ENCODE measurements at regions not wholly inside any gene's neighbourhood (a gene's known extent, or its start where the extent isn't known, plus 50 kb on each side); places are given as distances from the start of the nearest gene placed in this dataset.

DNA sequence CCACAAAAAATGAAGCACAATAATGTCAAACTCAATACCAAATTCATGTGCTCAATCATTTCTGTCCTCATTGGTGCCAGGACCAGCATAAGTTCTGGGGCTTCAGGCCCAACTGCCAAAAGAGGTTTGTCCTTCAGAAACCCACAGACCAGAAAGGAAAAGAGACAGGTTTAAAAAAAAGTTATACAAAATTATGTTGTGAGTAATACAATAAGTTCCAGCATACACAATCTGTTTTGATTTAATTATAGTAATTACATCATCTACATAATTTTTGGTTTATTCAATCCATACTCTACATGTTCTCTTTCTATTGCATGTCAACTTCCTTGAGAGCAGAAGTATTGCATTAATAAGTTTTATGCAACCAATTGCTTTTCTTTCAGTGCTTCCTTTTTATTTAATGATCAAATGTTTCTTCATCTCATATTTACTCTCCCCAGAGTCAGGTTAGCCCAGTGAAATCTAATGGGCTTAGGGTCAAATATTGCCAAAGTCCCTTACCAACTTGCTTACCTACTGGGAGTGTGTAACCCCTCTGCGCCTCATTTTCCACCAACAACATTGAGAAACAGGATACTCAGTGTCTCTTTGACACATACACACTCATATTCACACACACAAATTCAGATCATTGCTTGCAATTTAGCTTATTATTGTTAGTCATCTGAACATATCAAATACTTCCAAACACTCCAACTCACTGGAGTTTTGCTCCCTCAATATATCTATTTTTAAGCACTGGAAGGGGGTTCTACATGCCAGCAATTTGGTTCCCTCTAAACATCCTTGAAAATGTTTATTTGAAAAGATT is 424.4 kb upstream of the MARCKS start:
- TF ChIP-seq CBX3 (IDR thresholded peaks at IDR 0.05; ENCODE audit: low read depth) (no peak), ELF1 (IDR thresholded peaks at IDR 0.05; ENCODE audit: borderline replicate concordance, low read depth) (no peak), SIN3A (IDR thresholded peaks at IDR 0.05; ENCODE audit: low read depth) (no peak)
- ATAC-seq = no peak
- no peak overlapping the region for H3K4me3 ChIP-seq (replicated peaks in 1 of 2; ENCODE audit: low read depth in 1 of 2, low read length in 2 of 2)
- intact Hi-C loops (cut with micrococcal nuclease) = no loop called here
- no peak overlapping the region for H2AFZ ChIP-seq (ENCODE audit: low read depth, low read length, poor library complexity, severe bottlenecking)
- no TSS peak for BruUV-seq (replicated peaks)
- peaks cover 0 to 3% of the 10 kb centered on the region in 2 experiments; a peak in 1 of 4 replicates for H3K4me1 ChIP-seq (ENCODE audit: control insufficient read depth in 1 of 2, insufficient read depth in 2 of 2, low read length in 2 of 2)
- H3K36me3 ChIP-seq (ENCODE audit: control insufficient read depth in 1 of 2, insufficient read depth in 2 of 2, low read length in 2 of 2) = no peaks in the 10 kb centered on the region
- H3K4me2 ChIP-seq (ENCODE audit: low read length) = no peak overlapping the region
- ChIA-PET RAD21 (ENCODE audit: low non-redundant PET in 1 of 2, low total read pairs in 2 of 2, uncharacterized antibody in 2 of 2, unreplicated experiment in 2 of 2) (no interaction called here), CTCF (no interaction called here), POLR2A (no interaction called here)
- no peaks in the 10 kb centered on the region for H3K79me2 ChIP-seq (ENCODE audit: insufficient read depth, low read length)
- DNase-seq (ENCODE audit: low read depth, low spot score) = no peak
- no peaks in the 10 kb centered on the region for H3K9me3 ChIP-seq (ENCODE audit: control insufficient read depth in 1 of 2, insufficient read depth in 1 of 2, low read depth in 1 of 2, low read length in 2 of 2)
- no peaks in the 10 kb centered on the region for H4K20me1 ChIP-seq (ENCODE audit: insufficient read depth)
- H3K27ac ChIP-seq (ENCODE audit: low read depth, low read length) = no peak overlapping the region
- no peaks in the 10 kb centered on the region for H3K27me3 ChIP-seq (ENCODE audit: insufficient read depth, low read length)
- no peak overlapping the region for H3K9ac ChIP-seq (ENCODE audit: low read length)
- H3K9me2 ChIP-seq (ENCODE audit: insufficient read depth) = no peaks in the 10 kb centered on the region

GRCh38 chr6:113433335-113433991 is 423.7 kb upstream of the MARCKS start:
- no peak for TF ChIP-seq ATF3 (IDR thresholded peaks at IDR 0.05)
- no peak for TF ChIP-seq RAD21 (IDR thresholded peaks at IDR 0.05; ENCODE audit: low read depth)
- TF ChIP-seq POLR2A (IDR thresholded peaks at IDR 0.05; ENCODE audit: borderline replicate concordance, extremely low read depth, insufficient read depth, insufficient read length) = no peak
- TF ChIP-seq ELF1 (IDR thresholded peaks at IDR 0.05; ENCODE audit: borderline replicate concordance, low read depth) = no peak
- TF ChIP-seq EGR1 (IDR thresholded peaks at IDR 0.05; ENCODE audit: low read depth) = no peak
- TF ChIP-seq SP1 (IDR thresholded peaks at IDR 0.05; ENCODE audit: low read depth) = no peak
- TF ChIP-seq, protein P1, sequence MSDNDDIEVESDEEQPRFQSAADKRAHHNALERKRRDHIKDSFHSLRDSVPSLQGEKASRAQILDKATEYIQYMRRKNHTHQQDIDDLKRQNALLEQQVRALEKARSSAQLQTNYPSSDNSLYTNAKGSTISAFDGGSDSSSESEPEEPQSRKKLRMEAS (IDR thresholded peaks at IDR 0.05) = no peak
- TF ChIP-seq SIN3A (IDR thresholded peaks at IDR 0.05; ENCODE audit: low read depth) = no peak
- TF ChIP-seq JUND (IDR thresholded peaks at IDR 0.05) = no peak
- no peak for TF ChIP-seq CTCF (IDR thresholded peaks at IDR 0.05 in 2 of 3, conservative IDR thresholded peaks at IDR 0.05 in 1 of 3; ENCODE audit: borderline replicate concordance in 1 of 3, insufficient read depth in 1 of 3, low read depth in 2 of 3, low read length in 2 of 3)
- TF ChIP-seq ZFX (IDR thresholded peaks at IDR 0.05) = no peak
- ATAC-seq = no peak
- ChIA-PET RAD21 (ENCODE audit: low non-redundant PET in 1 of 2, low total read pairs in 2 of 2, uncharacterized antibody in 2 of 2, unreplicated experiment in 2 of 2) (no interaction called here), CTCF (no interaction called here), POLR2A (no interaction called here)
- Histone ChIP-seq H3K9me3 (ENCODE audit: control insufficient read depth in 1 of 2, insufficient read depth in 1 of 2, low read depth in 1 of 2, low read length in 2 of 2) (no peaks in the 10 kb centered on the region), H3K4me1 (ENCODE audit: control insufficient read depth in 1 of 2, insufficient read depth in 2 of 2, low read length in 2 of 2) (peaks cover 0 to 3% of the 10 kb centered on the region in 2 experiments; a peak in 1 of 4 replicates), H3K79me2 (ENCODE audit: insufficient read depth, low read length) (no peaks in the 10 kb centered on the region), H3K27me3 (ENCODE audit: insufficient read depth, low read length) (no peaks in the 10 kb centered on the region), H3K4me3 (replicated peaks in 1 of 2; ENCODE audit: low read depth in 1 of 2, low read length in 2 of 2) (no peak overlapping the region), H3K9me2 (ENCODE audit: insufficient read depth) (no peaks in the 10 kb centered on the region), H3K27ac (ENCODE audit: low read depth, low read length) (no peak overlapping the region), H3K9ac (ENCODE audit: low read length) (no peak overlapping the region), H2AFZ (ENCODE audit: low read depth, low read length, poor library complexity, severe bottlenecking) (no peak overlapping the region), H3K36me3 (ENCODE audit: control insufficient read depth in 1 of 2, insufficient read depth in 2 of 2, low read length in 2 of 2) (no peaks in the 10 kb centered on the region), H4K20me1 (ENCODE audit: insufficient read depth) (no peaks in the 10 kb centered on the region), H3K4me2 (ENCODE audit: low read length) (no peak overlapping the region)
- no TSS peak for BruUV-seq (replicated peaks)
- intact Hi-C loops (cut with micrococcal nuclease) = no loop called here
- no peak for DNase-seq (ENCODE audit: low read depth, low spot score)
